Small intestine (tissue), 7 donors: ENCODE measurements at regions not wholly inside any gene's neighbourhood (a gene's known extent, or its start where the extent isn't known, plus 50 kb on each side); places are given as distances from the start of the nearest gene placed in this dataset.
A peak's percentile ranks its signal among the peaks of the same experiment; 100 is the strongest.
"Not testable (repeated sequence)": the region's sequence is repeated elsewhere in the genome, so short reads cannot be mapped to it uniquely, and the experiment has no call there.

Source experiments
- DNase-seq, 2 donors: peaks; one replicate each; pipeline versions ENCODE4 v3.0.0 to v3.0.0-alpha.2; 2013
- FAIRE-seq: peaks from 2 replicates; lab custom pipeline; 2012; peaks lifted over from hg19 to GRCh38; lab: Jason Lieb, UNC
- H3K27ac ChIP-seq, 3 donors: one replicate each; pipeline ENCODE4 v1.5.1; 2013; ENCODE audit warnings: low read length in 2 of 3, mild to moderate bottlenecking in 2 of 3, control low read depth in 1 of 3, inconsistent platforms in 1 of 3, low read depth in 1 of 3, moderate library complexity in 1 of 3
- H3K27me3 ChIP-seq, 3 donors: one replicate each; pipeline ENCODE4 v1.6.1; 2013; ENCODE audit warnings: low read length in 3 of 3, inconsistent platforms in 1 of 3; ENCODE audit not compliant: control insufficient read depth in 3 of 3, insufficient read depth in 3 of 3
- H3K36me3 ChIP-seq, 3 donors: one replicate each; pipeline ENCODE4 v1.6.1; 2013; ENCODE audit warnings: low read length in 3 of 3, inconsistent platforms in 1 of 3, low read depth in 1 of 3, mild to moderate bottlenecking in 1 of 3, moderate library complexity in 1 of 3; ENCODE audit not compliant: control insufficient read depth in 3 of 3, insufficient read depth in 2 of 3
- H3K4me1 ChIP-seq, 3 donors: one replicate each; pipeline ENCODE4 v1.6.1; 2013; ENCODE audit warnings: low read length in 2 of 3, inconsistent platforms in 1 of 3, low read depth in 1 of 3, mild to moderate bottlenecking in 1 of 3, moderate library complexity in 1 of 3; ENCODE audit not compliant: control insufficient read depth in 3 of 3, insufficient read depth in 2 of 3
- H3K4me3 ChIP-seq, 3 donors: one replicate each; pipeline ENCODE4 v1.5.1; 2013; ENCODE audit warnings: low read length in 3 of 3, control low read depth in 1 of 3, inconsistent platforms in 1 of 3, low read depth in 1 of 3, mild to moderate bottlenecking in 1 of 3, moderate library complexity in 1 of 3
- H3K9me3 ChIP-seq, 2 donors: one replicate each; pipeline ENCODE4 v1.6.1; 2013; ENCODE audit warnings: low read depth in 1 of 2, low read length in 1 of 2; ENCODE audit not compliant: control insufficient read depth in 2 of 2, insufficient read depth in 1 of 2
- WGBS, 3 donors: extraction: QIAGEN DNeasy Blood & Tissue Kit; methylation state at CpG; one replicate each; pipeline ENCODE4 v1.1.7; 2013; 5-methylcytosine and 5-hydroxymethylcytosine counted together
- donor health status: healthy with polysubstance abuse.
- donor health status: control.
- donor health status: control.
- donor health status: Bipolar disorder and iron deficiency.
- donor health status: healthy.

DNA sequence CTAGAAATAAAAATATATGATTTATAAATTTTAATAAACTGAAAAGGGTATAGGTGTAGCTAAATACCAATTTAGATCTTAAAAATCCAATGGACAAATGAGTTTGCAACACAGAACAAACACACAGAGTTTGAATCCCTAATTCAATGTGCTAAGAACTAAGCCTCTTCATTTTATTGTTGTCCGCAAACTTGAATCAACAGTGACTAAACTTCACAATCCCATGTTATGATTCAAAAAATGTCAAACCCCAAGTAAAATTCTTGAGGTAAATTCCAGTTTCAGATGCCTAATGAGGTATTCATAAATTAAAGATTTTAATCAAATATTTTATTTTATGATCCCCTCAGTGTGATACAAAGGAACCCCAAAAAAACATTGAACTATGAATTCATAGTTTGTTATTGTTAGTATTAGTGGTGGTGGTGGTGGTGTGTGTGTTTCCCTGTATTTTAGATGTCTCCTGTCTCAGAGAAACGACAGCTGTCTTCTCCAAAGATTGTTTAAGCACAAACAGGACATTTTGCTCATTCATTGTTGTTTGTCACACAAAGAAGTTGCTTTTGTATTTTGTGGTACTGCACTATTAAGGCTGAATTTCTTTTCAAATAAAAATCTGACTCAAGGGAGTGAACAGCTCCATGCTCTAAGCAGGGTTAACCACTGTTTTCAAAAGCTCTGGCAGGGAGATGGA lies 259.8 kb downstream of the OSR1 start:
- no peaks in the 10 kb centered on the region for H3K36me3 ChIP-seq
- no peak overlapping the region for H3K27ac ChIP-seq
- H3K4me3 ChIP-seq: no peak overlapping the region
- H3K4me1 ChIP-seq: no peaks in the 10 kb centered on the region
- no peaks in the 10 kb centered on the region for H3K27me3 ChIP-seq
- WGBS, 3 donors: 78 to 82% (median 82%) methylated on average over 2 of the region's 2 CpGs
- H3K9me3 ChIP-seq: no peaks in the 10 kb centered on the region
- no peak for FAIRE-seq
- DNase-seq: no peak

DNA sequence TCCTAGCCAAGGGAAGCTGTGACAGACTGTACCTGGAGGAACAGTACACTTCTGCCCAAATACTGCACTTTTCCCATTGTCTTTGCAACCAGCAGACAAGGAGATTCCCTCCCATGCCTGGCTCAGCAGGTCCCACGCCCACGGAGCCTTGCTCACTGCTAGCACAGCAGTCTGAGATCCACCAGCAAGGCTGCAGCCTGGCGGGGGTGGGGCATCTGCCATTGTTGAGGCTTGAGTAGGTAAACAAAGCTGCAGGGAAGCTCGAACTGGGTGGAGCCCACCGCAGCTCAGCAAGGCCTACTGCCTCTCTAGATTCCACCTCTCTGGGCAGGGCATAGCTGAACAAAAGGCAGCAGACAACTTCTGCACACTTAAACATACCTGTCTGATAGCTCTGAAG lies 268.9 kb downstream of the OSR1 start:
- not testable (repeated sequence) for H3K36me3 ChIP-seq, H3K9me3 ChIP-seq, H3K4me1 ChIP-seq, DNase-seq, H3K27ac ChIP-seq, H3K4me3 ChIP-seq, FAIRE-seq, H3K27me3 ChIP-seq
- WGBS, 3 donors: 62 to 63% (median 62%) methylated on average over 5 of the region's 5 CpGs

DNA sequence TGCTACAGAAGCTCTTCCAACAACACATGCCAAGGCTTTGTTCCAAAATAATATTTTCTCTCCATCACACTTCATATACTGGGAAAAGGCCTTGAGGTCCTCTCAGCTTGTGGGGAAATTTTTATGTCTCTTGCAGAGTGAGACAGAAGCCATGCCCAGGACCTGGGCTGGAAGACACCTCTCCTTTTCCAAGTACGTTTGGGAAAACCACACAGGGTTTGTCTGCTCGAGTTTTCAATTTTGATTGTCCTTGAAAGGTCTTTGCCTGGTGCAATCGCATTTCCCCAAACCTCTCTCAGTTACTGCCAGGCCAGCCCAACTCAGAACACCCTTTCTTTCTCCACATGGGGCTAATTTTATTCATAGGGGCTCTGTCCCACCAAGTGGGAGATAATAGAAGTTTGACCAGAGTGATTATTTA lies 272.2 kb downstream of the OSR1 start:
- H3K4me3 ChIP-seq: no peak overlapping the region
- DNase-seq (no peak), FAIRE-seq (no peak)
- no peak overlapping the region for H3K27ac ChIP-seq
- H3K9me3 ChIP-seq: no peaks in the 10 kb centered on the region
- H3K4me1 ChIP-seq: no peaks in the 10 kb centered on the region
- WGBS, 3 donors: 57 to 76% (median 65%) methylated on average over 3 of the region's 3 CpGs
- no peaks in the 10 kb centered on the region for H3K36me3 ChIP-seq
- H3K27me3 ChIP-seq: no peaks in the 10 kb centered on the region

DNA sequence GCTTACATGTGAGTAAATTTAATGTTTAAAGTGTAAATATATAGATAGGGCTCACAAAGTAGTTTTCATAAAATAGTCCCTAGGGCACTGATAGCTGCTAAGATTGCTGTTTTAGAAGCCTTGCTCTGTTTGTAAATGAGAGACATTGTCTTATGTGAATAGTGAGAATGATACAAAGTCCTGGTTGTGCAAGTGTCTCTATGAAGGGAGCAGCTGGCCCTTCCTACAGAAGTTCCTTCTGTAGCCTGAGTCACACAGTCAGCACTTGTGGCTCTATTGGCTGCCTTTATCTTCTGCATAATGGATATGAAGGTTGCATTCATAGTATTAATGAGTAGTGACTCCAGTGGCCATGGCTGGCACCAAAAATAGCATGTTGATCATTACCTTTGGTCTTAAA lies 279.7 kb downstream of the OSR1 start:
- Histone ChIP-seq H3K36me3 (no peaks in the 10 kb centered on the region), H3K27ac (no peak overlapping the region), H3K9me3 (no peaks in the 10 kb centered on the region), H3K4me3 (no peak overlapping the region), H3K4me1 (peaks cover 0 to 2% (median 0%) of the 10 kb centered on the region in 3 donors), H3K27me3 (no peaks in the 10 kb centered on the region)
- FAIRE-seq (no peak), DNase-seq (peak in 1 of 2 donors; percentile 50)

DNA sequence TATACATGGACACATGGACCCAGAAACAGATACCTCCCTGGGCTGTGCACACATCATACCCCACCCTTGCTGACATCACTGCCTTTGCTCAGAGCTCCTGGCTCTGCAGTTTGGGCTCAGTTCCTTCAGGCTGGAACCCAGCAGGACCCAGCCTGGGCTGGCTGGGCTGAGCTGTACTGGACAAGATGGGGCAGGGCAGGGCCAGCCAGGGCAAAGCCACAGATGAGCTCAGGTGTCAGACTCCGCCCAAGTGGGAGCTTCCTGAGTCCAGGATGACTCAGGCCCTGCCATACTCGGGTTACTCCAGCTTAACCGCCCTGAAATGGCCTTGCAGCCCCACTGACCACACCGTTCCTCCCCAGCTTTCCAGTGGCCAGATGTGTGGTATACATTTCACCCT lies 284.9 kb downstream of the OSR1 start:
- no peak for DNase-seq
- Histone ChIP-seq H3K36me3 (no peaks in the 10 kb centered on the region), H3K9me3 (no peaks in the 10 kb centered on the region), H3K4me3 (no peak overlapping the region), H3K4me1 (peaks cover 0 to under 1% (median 0%) of the 10 kb centered on the region in 3 donors), H3K27me3 (no peaks in the 10 kb centered on the region), H3K27ac (no peak overlapping the region)
- 75 to 85% (median 83%) methylated on average over 4 of the region's 4 CpGs for WGBS, 3 donors
- no peak for FAIRE-seq

DNA sequence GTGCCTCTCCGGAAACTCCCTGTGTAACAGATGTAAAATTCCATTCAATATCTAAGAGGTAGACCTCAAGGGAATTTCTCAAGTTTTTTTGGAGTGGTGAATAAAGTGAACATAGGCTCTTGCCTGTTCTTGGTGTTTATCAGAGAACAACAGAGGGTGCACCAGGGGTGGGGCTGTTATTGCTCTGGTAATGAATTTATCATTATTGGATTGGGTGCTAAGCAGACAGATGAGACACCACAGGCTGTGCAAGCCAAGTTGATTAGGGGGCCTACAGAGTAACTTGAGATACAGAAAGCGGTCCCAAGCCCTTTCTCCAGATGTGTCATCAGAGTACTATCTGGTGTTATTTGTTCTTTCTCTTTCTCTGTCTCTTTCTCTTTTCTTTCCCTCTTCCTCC lies 286.3 kb downstream of the OSR1 start:
- Histone ChIP-seq H3K27me3 (no peaks in the 10 kb centered on the region), H3K36me3 (no peaks in the 10 kb centered on the region), H3K27ac (no peak overlapping the region), H3K9me3 (no peaks in the 10 kb centered on the region), H3K4me3 (no peak overlapping the region), H3K4me1 (no peaks in the 10 kb centered on the region)
- FAIRE-seq (no peak), DNase-seq (no peak)
- 69 to 90% (median 75%) methylated on average over 2 of the region's 2 CpGs for whole genome bisulfite sequencing, 3 donors

DNA sequence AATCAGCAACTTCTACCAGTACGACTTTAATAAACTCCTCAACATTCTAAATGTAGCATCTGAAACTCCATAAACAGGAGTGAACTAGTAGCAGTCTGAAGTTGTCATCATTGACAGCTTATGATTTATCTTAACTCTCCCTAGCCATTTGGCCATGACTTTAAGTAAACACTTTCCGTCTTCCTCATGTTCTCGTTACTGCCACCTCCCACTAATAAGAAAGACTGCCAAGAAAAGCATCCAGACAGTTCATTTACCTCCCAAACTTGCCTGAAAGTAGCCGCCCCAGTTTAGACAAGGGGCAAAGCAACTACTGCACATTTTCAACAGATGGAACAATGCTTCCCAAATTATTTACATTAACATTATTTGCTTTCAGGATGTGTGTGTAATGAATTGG lies 287.5 kb downstream of the OSR1 start:
- H3K4me1 ChIP-seq: no peaks in the 10 kb centered on the region
- DNase-seq (no peak), FAIRE-seq (no peak)
- 65 to 81% (median 79%) methylated on average over 4 of the region's 4 CpGs for WGBS, 3 donors
- H3K9me3 ChIP-seq: no peaks in the 10 kb centered on the region
- no peak overlapping the region for H3K4me3 ChIP-seq
- H3K27me3 ChIP-seq: no peaks in the 10 kb centered on the region
- H3K27ac ChIP-seq: no peak overlapping the region
- no peaks in the 10 kb centered on the region for H3K36me3 ChIP-seq

DNA sequence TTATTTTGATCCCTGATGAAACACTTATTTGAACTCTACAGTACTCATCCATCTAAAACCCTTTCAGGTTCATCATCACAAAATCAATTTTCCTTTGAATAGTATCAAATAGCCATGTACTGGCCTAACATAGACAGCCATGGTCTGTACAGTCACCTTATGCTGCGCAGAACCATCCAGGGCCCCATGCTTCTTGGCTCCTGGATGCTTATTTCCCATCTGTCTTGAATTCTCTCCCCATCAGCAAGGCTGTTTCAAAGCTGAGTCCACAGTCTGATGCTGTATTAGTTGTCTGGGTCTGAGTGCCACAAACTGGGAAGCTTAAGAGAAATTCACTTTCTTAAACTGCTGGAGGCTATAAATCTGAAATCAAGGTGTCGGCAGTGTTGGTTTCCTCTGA lies 290.2 kb downstream of the OSR1 start:
- DNase-seq: no peak
- Histone ChIP-seq H3K9me3 (peaks cover 0 to 4% of the 10 kb centered on the region in 2 donors), H3K4me3 (no peak overlapping the region), H3K27ac (no peak overlapping the region), H3K27me3 (no peaks in the 10 kb centered on the region), H3K36me3 (no peaks in the 10 kb centered on the region), H3K4me1 (no peaks in the 10 kb centered on the region)
- no peak for FAIRE-seq
- WGBS, 3 donors: 83 to 87% (median 85%) methylated on average over 2 of the region's 2 CpGs

DNA sequence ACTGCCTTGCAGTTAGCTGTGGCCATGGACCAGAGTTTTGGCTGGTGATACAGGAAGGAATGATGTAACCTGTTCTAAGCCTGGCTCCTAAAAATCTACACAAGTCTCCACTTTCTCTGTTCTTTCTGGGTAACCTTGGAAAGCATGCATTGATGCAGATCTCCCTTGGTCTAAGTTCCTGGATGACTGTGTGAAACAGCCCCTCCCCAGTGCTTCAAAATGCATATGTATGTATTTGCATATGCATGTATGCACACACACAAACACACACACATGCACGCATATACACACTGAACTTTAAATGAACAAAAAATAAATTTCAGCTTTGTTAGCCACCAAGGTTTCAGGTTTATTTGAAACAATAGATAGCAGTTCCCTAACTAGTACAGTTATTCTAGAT lies 296.1 kb downstream of the OSR1 start:
- no peak for DNase-seq
- Histone ChIP-seq H3K36me3 (no peaks in the 10 kb centered on the region), H3K27ac (no peak overlapping the region), H3K4me1 (no peaks in the 10 kb centered on the region), H3K27me3 (no peaks in the 10 kb centered on the region), H3K4me3 (no peak overlapping the region), H3K9me3 (peaks cover 0 to 4% of the 10 kb centered on the region in 2 donors)
- FAIRE-seq: no peak
- 88 to 95% (median 89%) methylated on average over 1 of the region's 1 CpG for WGBS, 3 donors
